MCF 10A (cell line): ENCODE measurements at regions not wholly inside any gene's neighbourhood (a gene's known extent, or its start where the extent isn't known, plus 50 kb on each side); places are given as distances from the start of the nearest gene placed in this dataset.

ENCODE experiments used
- BruUV-seq: library from RNA; stranded (reverse); fragments of 400-500 nt; replicated peaks from 2 replicates; lab custom pipeline; 2021; lab: Mats Ljungman, UMichigan
- CTCF ChIA-PET: fragments of 300-600 bp; sonication (Branson Sonifier 250); formaldehyde crosslinking; extraction: SDS; loops from one replicate; lab custom pipeline; 2021; ENCODE audit warnings: antibody characterized with exemption, inconsistent platforms; lab: Yijun Ruan, JAX
- POLR2A ChIA-PET: fragments of 300-600, 350-650 bp; sonication (Branson Sonifier 250); formaldehyde crosslinking; extraction: SDS; loops from one replicate; lab custom pipeline; 2020; ENCODE audit warnings: antibody characterized with exemption, inconsistent platforms; lab: Yijun Ruan, JAX
- DNase-seq: peaks from one replicate; pipeline ENCODE4 v3.0.0-alpha.2; 2018; ENCODE audit not compliant: unreplicated experiment
- H3K27ac Mint-ChIP-seq: one replicate; pipeline ENCODE4 v1.8.0; 2022; ENCODE audit warnings: mild to moderate bottlenecking, low read depth, mixed read lengths; ENCODE audit not compliant: unreplicated experiment
- H3K27me3 Mint-ChIP-seq: one replicate; pipeline ENCODE4 v1.8.0; 2022; ENCODE audit warnings: mixed read lengths; ENCODE audit not compliant: insufficient read depth, unreplicated experiment
- H3K36me3 Mint-ChIP-seq: one replicate; pipeline ENCODE4 v1.8.0; 2022; ENCODE audit warnings: mild to moderate bottlenecking, moderate library complexity, mixed read lengths; ENCODE audit not compliant: insufficient read depth, unreplicated experiment
- H3K4me1 Mint-ChIP-seq: one replicate; pipeline ENCODE4 v1.8.0; 2022; ENCODE audit warnings: mixed read lengths; ENCODE audit not compliant: insufficient read depth, unreplicated experiment
- H3K4me3 Mint-ChIP-seq: one replicate; pipeline ENCODE4 v1.8.0; 2022; ENCODE audit warnings: mild to moderate bottlenecking, moderate library complexity, mixed read lengths; ENCODE audit not compliant: unreplicated experiment
- H3K9me3 Mint-ChIP-seq: one replicate; pipeline ENCODE4 v1.8.0; 2022; ENCODE audit warnings: mixed read lengths; ENCODE audit not compliant: unreplicated experiment
- intact Hi-C: fragments of 100-400 bp; cut with micrococcal nuclease; formaldehyde crosslinking; loops from 2 replicates; pipeline ENCODE4 v1.14.1; 2022
- TF ChIP-seq, protein P1 (sequence below): fragments of 200-600 bp; IDR thresholded peaks from one replicate; pipeline ENCODE4 v1.8.0; 2022; ENCODE audit warnings: antibody characterized with exemption, mild to moderate bottlenecking; ENCODE audit not compliant: unreplicated experiment

DNA sequence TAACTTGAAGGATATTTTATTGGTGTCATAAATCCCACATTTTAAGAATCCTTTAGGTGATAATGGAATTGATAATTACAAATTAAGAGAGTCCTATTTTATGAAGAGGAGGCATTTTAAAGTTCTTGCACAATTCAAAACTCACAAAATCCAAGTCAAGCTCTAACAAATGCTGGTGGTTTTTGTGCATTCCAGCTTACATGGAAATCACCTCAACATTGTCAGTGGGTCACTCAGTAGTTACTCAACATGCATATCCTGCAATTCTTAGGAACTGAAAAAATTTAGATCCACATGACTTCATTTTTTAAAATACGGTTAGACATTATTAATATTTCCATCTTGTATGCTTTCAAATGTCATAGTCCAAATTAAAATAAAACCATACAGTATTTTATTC lies 487.2 kb downstream of the CNTN3 start:
- Mint-ChIP-seq H3K36me3 (no peaks in the 10 kb centered on the region), H3K4me1 (no peaks in the 10 kb centered on the region), H3K27ac (no peak overlapping the region), H3K4me3 (no peak overlapping the region), H3K9me3 (peaks cover 27% of the 10 kb centered on the region), H3K27me3 (no peaks in the 10 kb centered on the region)
- intact Hi-C loops, result no loop called here
- ChIA-PET POLR2A (interaction anchor here (0.7 kb wide), 1 partner anchor 13 kb away, joined by 3 read pairs; no protein-coding TSS in a partner anchor), CTCF (interaction anchor here (0.6 kb wide), 2 partner anchors 424 to 885 kb away, joined by 4 read pairs; no protein-coding TSS in a partner anchor)
- BruUV-seq, result no TSS peak
- TF ChIP-seq, protein P1, sequence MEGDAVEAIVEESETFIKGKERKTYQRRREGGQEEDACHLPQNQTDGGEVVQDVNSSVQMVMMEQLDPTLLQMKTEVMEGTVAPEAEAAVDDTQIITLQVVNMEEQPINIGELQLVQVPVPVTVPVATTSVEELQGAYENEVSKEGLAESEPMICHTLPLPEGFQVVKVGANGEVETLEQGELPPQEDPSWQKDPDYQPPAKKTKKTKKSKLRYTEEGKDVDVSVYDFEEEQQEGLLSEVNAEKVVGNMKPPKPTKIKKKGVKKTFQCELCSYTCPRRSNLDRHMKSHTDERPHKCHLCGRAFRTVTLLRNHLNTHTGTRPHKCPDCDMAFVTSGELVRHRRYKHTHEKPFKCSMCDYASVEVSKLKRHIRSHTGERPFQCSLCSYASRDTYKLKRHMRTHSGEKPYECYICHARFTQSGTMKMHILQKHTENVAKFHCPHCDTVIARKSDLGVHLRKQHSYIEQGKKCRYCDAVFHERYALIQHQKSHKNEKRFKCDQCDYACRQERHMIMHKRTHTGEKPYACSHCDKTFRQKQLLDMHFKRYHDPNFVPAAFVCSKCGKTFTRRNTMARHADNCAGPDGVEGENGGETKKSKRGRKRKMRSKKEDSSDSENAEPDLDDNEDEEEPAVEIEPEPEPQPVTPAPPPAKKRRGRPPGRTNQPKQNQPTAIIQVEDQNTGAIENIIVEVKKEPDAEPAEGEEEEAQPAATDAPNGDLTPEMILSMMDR, result no peak
- no peak for DNase-seq

DNA sequence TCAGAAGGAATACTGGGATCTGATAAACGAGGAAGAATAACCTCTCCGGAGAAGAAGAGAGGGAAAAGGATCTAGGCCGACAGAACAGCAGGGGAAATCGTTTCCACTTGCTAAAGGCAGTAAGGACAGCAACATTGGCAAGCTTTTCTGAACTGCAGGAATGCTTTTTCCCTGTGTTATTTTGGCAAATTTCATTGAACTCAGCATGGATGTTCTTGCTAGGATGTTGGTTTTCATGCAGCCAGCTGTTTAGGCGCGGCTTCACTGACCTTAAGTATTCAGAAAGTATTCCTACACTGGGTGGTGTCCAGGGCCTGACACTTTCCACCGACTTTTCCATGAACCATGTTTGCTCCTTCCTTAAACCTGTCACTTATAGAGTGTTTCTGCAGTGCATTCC lies 489.7 kb downstream of the CNTN3 start:
- no peaks in the 10 kb centered on the region for H3K27me3 Mint-ChIP-seq
- TF ChIP-seq, protein P1, result no peak
- no peaks in the 10 kb centered on the region for H3K4me1 Mint-ChIP-seq
- ChIA-PET POLR2A (no interaction called here), CTCF (no interaction called here)
- no peak overlapping the region for H3K4me3 Mint-ChIP-seq
- intact Hi-C loops, result no loop called here
- no TSS peak for BruUV-seq
- DNase-seq, result no peak
- peaks cover 26% of the 10 kb centered on the region for H3K9me3 Mint-ChIP-seq
- H3K27ac Mint-ChIP-seq, result no peak overlapping the region
- no peaks in the 10 kb centered on the region for H3K36me3 Mint-ChIP-seq

DNA sequence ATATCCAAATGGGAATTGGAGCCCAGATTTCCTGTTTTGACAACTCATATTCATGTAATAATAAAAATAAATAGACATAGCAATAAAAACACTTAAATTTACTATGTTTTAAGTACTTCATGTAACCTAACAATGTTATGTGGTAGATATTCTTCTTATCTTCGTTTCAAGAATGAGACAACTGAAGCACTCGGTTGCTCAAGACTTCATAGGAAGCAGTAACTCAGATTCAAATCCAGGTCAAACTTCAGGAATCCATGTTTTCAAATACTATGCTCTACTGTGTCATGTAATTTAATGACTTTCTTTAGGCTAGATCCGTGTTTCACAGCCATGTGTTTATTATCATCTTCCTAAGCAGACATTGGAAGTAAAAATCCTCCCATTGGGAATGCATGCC lies 492.2 kb downstream of the CNTN3 start:
- ChIA-PET POLR2A (no interaction called here), CTCF (interaction anchor here (0.7 kb wide), 1 partner anchor 1767 kb away, joined by 4 read pairs; no protein-coding TSS in a partner anchor)
- no peak for DNase-seq
- no TSS peak for BruUV-seq
- Mint-ChIP-seq H3K27me3 (no peaks in the 10 kb centered on the region), H3K36me3 (no peaks in the 10 kb centered on the region), H3K9me3 (peaks cover 15% of the 10 kb centered on the region), H3K27ac (no peak overlapping the region), H3K4me3 (no peak overlapping the region), H3K4me1 (no peaks in the 10 kb centered on the region)
- intact Hi-C loops, result no loop called here
- TF ChIP-seq, protein P1, result no peak

DNA sequence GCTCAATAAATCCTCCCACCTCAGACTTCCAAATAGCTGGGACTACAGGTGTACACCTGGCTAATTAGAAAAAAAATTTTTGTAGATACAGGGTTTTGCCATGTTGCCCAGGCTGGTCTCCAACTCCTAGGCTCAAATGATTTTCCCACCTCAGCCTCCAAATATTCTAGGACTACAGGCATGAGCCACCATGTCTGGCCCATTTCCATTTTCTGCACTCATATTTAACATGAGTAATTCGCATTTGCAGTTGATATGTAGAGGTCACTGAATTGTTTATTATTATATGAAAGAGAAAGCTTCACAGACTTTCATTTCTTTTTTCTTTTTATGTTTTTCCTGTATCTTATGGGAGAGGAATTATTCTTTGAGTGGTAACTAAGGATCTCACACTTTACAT lies 492.7 kb downstream of the CNTN3 start:
- H3K4me3 Mint-ChIP-seq, result no peak overlapping the region
- TF ChIP-seq, protein P1, result no peak
- BruUV-seq, result no TSS peak
- ChIA-PET POLR2A (no interaction called here), CTCF (interaction anchor here (0.7 kb wide), 1 partner anchor 1768 kb away, joined by 4 read pairs; no protein-coding TSS in a partner anchor)
- no peak for DNase-seq
- no peaks in the 10 kb centered on the region for H3K36me3 Mint-ChIP-seq
- no peaks in the 10 kb centered on the region for H3K27me3 Mint-ChIP-seq
- H3K9me3 Mint-ChIP-seq, result peaks cover 20% of the 10 kb centered on the region
- H3K4me1 Mint-ChIP-seq, result no peaks in the 10 kb centered on the region
- intact Hi-C loops, result no loop called here
- H3K27ac Mint-ChIP-seq, result no peak overlapping the region
